OCI-LY7 (cell line): ENCODE measurements at regions not wholly inside any gene's neighbourhood (a gene's known extent, or its start where the extent isn't known, plus 50 kb on each side); places are given as distances from the start of the nearest gene placed in this dataset.

ENCODE experiments used
- BruUV-seq: library from RNA; stranded (reverse); fragments of 400-500 nt; replicated peaks from 2 replicates; lab custom pipeline; 2021; lab: Mats Ljungman, UMichigan
- CTCF ChIA-PET: fragments of 300-600 bp; sonication (Branson Sonifier 250); formaldehyde crosslinking; loops from one replicate; lab custom pipeline; 2022; ENCODE audit warnings: antibody characterized with exemption; ENCODE audit not compliant: unreplicated experiment; lab: Charles Lee
- POLR2A ChIA-PET: fragments of 300-600 bp; sonication (Branson Sonifier 250); formaldehyde crosslinking; loops from one replicate; lab custom pipeline; 2022; ENCODE audit warnings: antibody characterized with exemption; lab: Charles Lee
- DNase-seq: peaks from one replicate; pipeline ENCODE4 v3.0.0-alpha.2; 2015; ENCODE audit warnings: low spot score
- H2AFZ ChIP-seq: fragments of 200-600 bp; sonication (generic), shearing (Covaris generic); 2 replicates; pipeline ENCODE4 v1.6.1; 2014; ENCODE audit warnings: mild to moderate bottlenecking, antibody characterized with exemption, low read length, moderate library complexity
- H3K27ac ChIP-seq: fragments of 200-600 bp; sonication (generic); 2 replicates; pipeline ENCODE4 v1.5.1; 2014; ENCODE audit warnings: mixed run types, low read depth, mild to moderate bottlenecking, moderate library complexity, low read length, inconsistent platforms; ENCODE audit not compliant: poor library complexity, severe bottlenecking
- H3K36me3 ChIP-seq: fragments of 200-600 bp; sonication (generic); 2 replicates; pipeline ENCODE4 v1.6.1; 2014; ENCODE audit warnings: mild to moderate bottlenecking, antibody characterized with exemption, low read length, moderate library complexity, mixed read lengths; ENCODE audit not compliant: insufficient read depth
- H3K4me1 ChIP-seq: fragments of 200-600 bp; sonication (generic); 2 replicates; pipeline ENCODE4 v1.5.1; 2014; ENCODE audit warnings: mild to moderate bottlenecking, low read length; ENCODE audit not compliant: insufficient read depth, poor library complexity, severe bottlenecking
- H3K4me2 ChIP-seq: fragments of 200-600 bp; sonication (generic); 2 replicates; pipeline ENCODE4 v1.6.1; 2014; ENCODE audit warnings: mild to moderate bottlenecking, low read length
- H3K4me3 ChIP-seq: fragments of 200-600 bp; sonication (generic); 2 replicates; pipeline ENCODE4 v1.5.1; 2014; ENCODE audit warnings: mild to moderate bottlenecking, low read depth, low read length; ENCODE audit not compliant: poor library complexity, severe bottlenecking
- H3K79me2 ChIP-seq: fragments of 200-600 bp; sonication (generic); 2 replicates; pipeline ENCODE4 v1.6.1; 2016; ENCODE audit warnings: low read depth, mild to moderate bottlenecking, low read length, moderate library complexity, mixed read lengths; ENCODE audit not compliant: insufficient read depth
- H3K9me2 ChIP-seq: fragments of 200-600 bp; sonication (generic); 2 replicates; pipeline ENCODE4 v1.6.1; 2016; ENCODE audit warnings: mild to moderate bottlenecking, low read length, mixed read lengths; ENCODE audit not compliant: insufficient read depth
- H3K9me3 ChIP-seq: fragments of 200-600 bp; sonication (generic); 2 replicates; pipeline ENCODE4 v1.6.1; 2014; ENCODE audit warnings: mild to moderate bottlenecking, mixed run types, low read length, mixed read lengths
- H4K20me1 ChIP-seq: fragments of 200-600 bp; sonication (generic); 2 replicates; pipeline ENCODE4 v1.6.1; 2014; ENCODE audit warnings: mild to moderate bottlenecking, antibody characterized with exemption, low read length, moderate library complexity, mixed read lengths; ENCODE audit not compliant: insufficient read depth
- CTCF ChIP-seq: fragments of 200-600 bp; sonication (generic); conservative IDR thresholded peaks from 2 replicates; pipeline ENCODE4 v1.5.1; 2014; ENCODE audit warnings: mild to moderate bottlenecking, antibody characterized with exemption, low read length, moderate library complexity, mixed read lengths
- EZH2phosphoT487 ChIP-seq: fragments of 200-600 bp; sonication (generic); IDR thresholded peaks from 2 replicates; pipeline ENCODE4 v1.6.1; 2018; ENCODE audit warnings: low read depth, borderline replicate concordance, mild to moderate bottlenecking, mixed run types, antibody characterized with exemption, low read length, moderate library complexity, mixed read lengths
- intact Hi-C: fragments of 100-400 bp; cut with micrococcal nuclease; formaldehyde crosslinking; loops from one replicate; pipeline ENCODE4 v1.10.0; 2022; ENCODE audit not compliant: unreplicated experiment

- no peaks in the 10 kb centered on the region for H3K4me1 ChIP-seq
- H4K20me1 ChIP-seq, result no peaks in the 10 kb centered on the region
- BruUV-seq, result no TSS peak
- H2AFZ ChIP-seq, result no peak overlapping the region
- H3K27ac ChIP-seq, result no peak overlapping the region
- ChIA-PET CTCF (no interaction called here), POLR2A (no interaction called here)
- no peaks in the 10 kb centered on the region for H3K9me2 ChIP-seq
- no peaks in the 10 kb centered on the region for H3K9me3 ChIP-seq
- no peak overlapping the region for H3K4me2 ChIP-seq
- DNase-seq, result no peak
- no peak for TF ChIP-seq CTCF
- TF ChIP-seq EZH2phosphoT487, result no peak
- no peaks in the 10 kb centered on the region for H3K36me3 ChIP-seq
- H3K4me3 ChIP-seq, result no peak overlapping the region
- H3K79me2 ChIP-seq, result no peaks in the 10 kb centered on the region
- intact Hi-C loops, result no loop called here
Observed at GRCh38 chr6:168825226-168826077, 384.5 kb downstream of the SMOC2 start.

GRCh38 chr6:168823397-168824212 is 382.6 kb downstream of the SMOC2 start:
- Histone ChIP-seq H3K9me2 (no peaks in the 10 kb centered on the region), H3K36me3 (no peaks in the 10 kb centered on the region), H3K9me3 (no peaks in the 10 kb centered on the region), H3K4me3 (no peak overlapping the region), H3K27ac (no peak overlapping the region), H3K4me2 (no peak overlapping the region), H2AFZ (no peak overlapping the region), H3K79me2 (no peaks in the 10 kb centered on the region), H4K20me1 (no peaks in the 10 kb centered on the region), H3K4me1 (no peaks in the 10 kb centered on the region)
- intact Hi-C loops, result no loop called here
- TF ChIP-seq CTCF, result no peak
- TF ChIP-seq EZH2phosphoT487, result no peak
- DNase-seq, result no peak
- CTCF ChIA-PET, result no interaction called here
- POLR2A ChIA-PET, result no interaction called here
- no TSS peak for BruUV-seq

- TF ChIP-seq CTCF, result no peak
- TF ChIP-seq EZH2phosphoT487, result no peak
- Histone ChIP-seq H3K9me3 (no peaks in the 10 kb centered on the region), H2AFZ (no peak overlapping the region), H3K27ac (no peak overlapping the region), H3K36me3 (no peaks in the 10 kb centered on the region), H3K4me3 (no peak overlapping the region), H3K4me2 (no peak overlapping the region), H3K4me1 (no peaks in the 10 kb centered on the region), H4K20me1 (no peaks in the 10 kb centered on the region), H3K79me2 (no peaks in the 10 kb centered on the region), H3K9me2 (no peaks in the 10 kb centered on the region)
- CTCF ChIA-PET, result no interaction called here
- BruUV-seq, result no TSS peak
- intact Hi-C loops, result no loop called here
- POLR2A ChIA-PET, result no interaction called here
- no peak for DNase-seq
Observed at GRCh38 chr6:168822376-168822775, 381.4 kb downstream of the SMOC2 start.
